Mammary epithelial cell (primary cell): ENCODE measurements at regions not wholly inside any gene's neighbourhood (a gene's known extent, or its start where the extent isn't known, plus 50 kb on each side); places are given as distances from the start of the nearest gene placed in this dataset.

Experiments used
- EZH2 ChIP-seq: IDR thresholded peaks from 2 replicates; pipeline ENCODE4 v1.6.1; 2012; ENCODE audit warnings: low read length, inconsistent platforms, borderline replicate concordance
- TF ChIP-seq, protein P1 (sequence below), 2 donors: IDR thresholded peaks in 1 of 2; conservative IDR thresholded peaks in 1 of 2; 2 replicates each; pipeline ENCODE4 v1.5.1; 2011 to 2012; ENCODE audit warnings: inconsistent platforms in 2 of 2, low read length in 2 of 2, mild to moderate bottlenecking in 2 of 2, control low read depth in 1 of 2, low read depth in 1 of 2; ENCODE audit not compliant: insufficient read depth in 1 of 2; ENCODE audit errors: extremely low read depth in 1 of 2

DNA sequence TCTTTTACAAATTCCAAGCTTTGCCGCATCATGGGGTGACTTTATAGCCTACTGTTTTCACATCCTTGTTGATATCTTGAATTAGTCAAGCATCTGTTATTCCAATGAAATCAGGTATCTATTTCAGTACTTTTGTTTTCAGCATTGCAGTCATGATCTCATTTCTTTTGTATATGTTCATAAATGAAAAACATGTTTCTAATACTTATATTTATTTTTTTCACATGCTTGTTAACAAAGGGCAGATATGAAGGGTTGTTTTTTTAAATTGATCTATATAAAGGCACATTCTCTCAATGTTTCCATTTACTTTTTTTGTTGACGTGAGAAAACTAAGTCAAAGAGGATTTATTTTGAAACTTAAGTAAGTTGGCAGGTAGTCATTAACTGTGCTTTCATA lies 964.8 kb downstream of the JRKL start:
- TF ChIP-seq, protein P1, sequence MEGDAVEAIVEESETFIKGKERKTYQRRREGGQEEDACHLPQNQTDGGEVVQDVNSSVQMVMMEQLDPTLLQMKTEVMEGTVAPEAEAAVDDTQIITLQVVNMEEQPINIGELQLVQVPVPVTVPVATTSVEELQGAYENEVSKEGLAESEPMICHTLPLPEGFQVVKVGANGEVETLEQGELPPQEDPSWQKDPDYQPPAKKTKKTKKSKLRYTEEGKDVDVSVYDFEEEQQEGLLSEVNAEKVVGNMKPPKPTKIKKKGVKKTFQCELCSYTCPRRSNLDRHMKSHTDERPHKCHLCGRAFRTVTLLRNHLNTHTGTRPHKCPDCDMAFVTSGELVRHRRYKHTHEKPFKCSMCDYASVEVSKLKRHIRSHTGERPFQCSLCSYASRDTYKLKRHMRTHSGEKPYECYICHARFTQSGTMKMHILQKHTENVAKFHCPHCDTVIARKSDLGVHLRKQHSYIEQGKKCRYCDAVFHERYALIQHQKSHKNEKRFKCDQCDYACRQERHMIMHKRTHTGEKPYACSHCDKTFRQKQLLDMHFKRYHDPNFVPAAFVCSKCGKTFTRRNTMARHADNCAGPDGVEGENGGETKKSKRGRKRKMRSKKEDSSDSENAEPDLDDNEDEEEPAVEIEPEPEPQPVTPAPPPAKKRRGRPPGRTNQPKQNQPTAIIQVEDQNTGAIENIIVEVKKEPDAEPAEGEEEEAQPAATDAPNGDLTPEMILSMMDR (conservative IDR thresholded peaks at IDR 0.05 in 1 of 2, IDR thresholded peaks at IDR 0.05 in 1 of 2; ENCODE audit: extremely low read depth in 1 of 2, insufficient read depth in 1 of 2, low read depth in 1 of 2, low read length in 2 of 2): no peak
- no peak for TF ChIP-seq EZH2
